ENCODE measurements at regions not wholly inside any gene's neighbourhood (a gene's known extent, or its start where the extent isn't known, plus 50 kb on each side); places are given as distances from the start of the nearest gene placed in this dataset.

DNA sequence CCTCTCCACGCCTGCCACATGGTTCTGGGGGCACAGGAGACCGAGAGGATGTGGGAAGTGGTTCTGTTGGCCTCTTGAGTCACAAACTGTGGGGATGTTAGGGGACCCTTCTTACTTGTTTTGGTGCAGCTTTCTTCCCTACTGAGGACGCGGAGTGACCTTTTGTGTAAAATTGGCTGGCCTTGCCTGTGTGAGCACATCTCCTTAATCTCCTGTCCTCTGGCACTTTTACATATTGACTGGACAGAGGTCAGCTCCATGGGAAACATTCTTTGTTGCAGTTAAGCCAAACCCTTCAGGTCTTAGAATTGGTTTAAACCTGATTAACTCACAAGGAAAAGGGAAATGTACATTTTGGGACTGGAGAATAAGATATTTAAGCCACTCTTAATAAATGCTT lies 51.2 kb upstream of the TENM4 start:
- TF ChIP-seq, protein P1, sequence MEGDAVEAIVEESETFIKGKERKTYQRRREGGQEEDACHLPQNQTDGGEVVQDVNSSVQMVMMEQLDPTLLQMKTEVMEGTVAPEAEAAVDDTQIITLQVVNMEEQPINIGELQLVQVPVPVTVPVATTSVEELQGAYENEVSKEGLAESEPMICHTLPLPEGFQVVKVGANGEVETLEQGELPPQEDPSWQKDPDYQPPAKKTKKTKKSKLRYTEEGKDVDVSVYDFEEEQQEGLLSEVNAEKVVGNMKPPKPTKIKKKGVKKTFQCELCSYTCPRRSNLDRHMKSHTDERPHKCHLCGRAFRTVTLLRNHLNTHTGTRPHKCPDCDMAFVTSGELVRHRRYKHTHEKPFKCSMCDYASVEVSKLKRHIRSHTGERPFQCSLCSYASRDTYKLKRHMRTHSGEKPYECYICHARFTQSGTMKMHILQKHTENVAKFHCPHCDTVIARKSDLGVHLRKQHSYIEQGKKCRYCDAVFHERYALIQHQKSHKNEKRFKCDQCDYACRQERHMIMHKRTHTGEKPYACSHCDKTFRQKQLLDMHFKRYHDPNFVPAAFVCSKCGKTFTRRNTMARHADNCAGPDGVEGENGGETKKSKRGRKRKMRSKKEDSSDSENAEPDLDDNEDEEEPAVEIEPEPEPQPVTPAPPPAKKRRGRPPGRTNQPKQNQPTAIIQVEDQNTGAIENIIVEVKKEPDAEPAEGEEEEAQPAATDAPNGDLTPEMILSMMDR (conservative IDR thresholded peaks at IDR 0.05; ENCODE audit: low read length), result no peak
- no peak for TF ChIP-seq EZH2phosphoT487 (IDR thresholded peaks at IDR 0.05; ENCODE audit: borderline replicate concordance, low read depth, low read length)
